Stimulated activated naive CD8-positive, alpha-beta T cell treated with anti-CD3 and anti-CD28 coated beads, Interleukin-15, amount 100 ng/mL, for 72 hours (primary cell): ENCODE measurements at regions not wholly inside any gene's neighbourhood (a gene's known extent, or its start where the extent isn't known, plus 50 kb on each side); places are given as distances from the start of the nearest gene placed in this dataset.
"Not testable (repeated sequence)": the region's sequence is repeated elsewhere in the genome, so short reads cannot be mapped to it uniquely, and the experiment has no call there.

Experiments
- ATAC-seq: fragments of 150-1000 bp; cut with Tn5 transposase; 2 replicates; pipeline ENCODE4 v1.10.0; 2021; ENCODE audit warnings: mild to moderate bottlenecking, moderate library complexity
- DNase-seq, 2 donors: peaks; one replicate each; pipeline ENCODE4 v3.0.0; 2021 to 2022
- H3K27ac Mint-ChIP-seq, 2 donors: one replicate each; pipeline ENCODE4 v1.8.0; 2022; ENCODE audit warnings: mild to moderate bottlenecking in 2 of 2, mixed read lengths in 2 of 2, moderate library complexity in 2 of 2
- H3K27me3 Mint-ChIP-seq: one replicate; pipeline ENCODE4 v1.8.0; 2022; ENCODE audit warnings: mixed read lengths
- H3K4me1 Mint-ChIP-seq: one replicate; pipeline ENCODE4 v1.8.0; 2022; ENCODE audit warnings: mild to moderate bottlenecking, mixed read lengths
- H3K4me3 Mint-ChIP-seq, 2 donors: one replicate each; pipeline ENCODE4 v1.8.0; 2022; ENCODE audit warnings: mild to moderate bottlenecking in 2 of 2, mixed read lengths in 2 of 2, moderate library complexity in 1 of 2
- H3K9me3 Mint-ChIP-seq, 2 donors: one replicate each; pipeline ENCODE4 v1.8.0; 2022; ENCODE audit warnings: mixed read lengths in 2 of 2

DNA sequence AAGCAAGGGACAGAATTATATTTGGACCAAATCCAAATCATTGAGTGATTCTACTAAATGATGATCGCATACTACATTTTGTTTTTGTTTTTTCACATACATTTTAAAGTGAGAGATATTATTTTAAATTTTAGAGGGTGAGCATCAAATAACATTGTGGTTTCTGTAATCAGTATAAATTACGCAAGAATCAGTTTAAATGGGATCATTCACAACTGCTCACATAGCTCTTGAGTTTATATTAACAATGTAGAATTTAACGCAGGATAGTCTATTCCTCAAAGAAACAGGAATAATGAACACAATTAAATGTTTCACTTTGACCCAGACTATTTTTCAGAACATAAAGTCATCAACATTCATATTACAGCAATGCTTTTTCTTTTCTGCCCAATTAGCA, 51.2 kb upstream of the PDPR start:
- ATAC-seq, result not testable (repeated sequence)

More for the DNA sequence above, 51.2 kb upstream of the PDPR start:
- H3K4me3 Mint-ChIP-seq, H3K9me3 Mint-ChIP-seq, H3K27ac Mint-ChIP-seq, DNase-seq, H3K27me3 Mint-ChIP-seq: not testable (repeated sequence)
- peaks cover 25% of the 10 kb centered on the region for H3K4me1 Mint-ChIP-seq
